PC-3 (cell line): ENCODE measurements at regions not wholly inside any gene's neighbourhood (a gene's known extent, or its start where the extent isn't known, plus 50 kb on each side); places are given as distances from the start of the nearest gene placed in this dataset.

ENCODE experiments used
- ATAC-seq: fragments of 200-7000 bp; cut with Tn5 transposase; 2 replicates; pipeline ENCODE4 v1.9.1; 2020; ENCODE audit warnings: mild to moderate bottlenecking, moderate library complexity
- BruUV-seq: library from RNA; stranded (reverse); fragments of 400-500 nt; replicated peaks from 2 replicates; lab custom pipeline; 2021; lab: Mats Ljungman, UMichigan
- CTCF ChIA-PET: fragments of 300-600 bp; sonication (Branson Sonifier 250); formaldehyde crosslinking; loops from one replicate; lab custom pipeline; 2022; ENCODE audit warnings: antibody characterized with exemption; lab: Charles Lee
- POLR2A ChIA-PET: fragments of 300-600 bp; sonication (Branson Sonifier 250); formaldehyde crosslinking; loops from one replicate; lab custom pipeline; 2022; ENCODE audit warnings: antibody characterized with exemption; ENCODE audit not compliant: unreplicated experiment; lab: Charles Lee
- DNase-seq: peaks from one replicate; pipeline ENCODE4 v3.0.0-alpha.2; 2015
- H2AFZ ChIP-seq: fragments of 300-600 bp; sonication (generic); 2 replicates; pipeline ENCODE4 v1.6.0; 2016; ENCODE audit warnings: antibody characterized with exemption, low read length
- H3F3A ChIP-seq: fragments of 300-600 bp; sonication (generic); one replicate; pipeline ENCODE4 v1.6.0; 2017; ENCODE audit warnings: antibody characterized with exemption, low read length, control low read depth, mild to moderate bottlenecking; ENCODE audit not compliant: unreplicated experiment
- H3K27ac ChIP-seq: fragments of 300-600 bp; sonication (generic); 2 replicates; pipeline ENCODE4 v1.5.1; 2016; ENCODE audit warnings: mild to moderate bottlenecking, low read length
- H3K27me3 ChIP-seq: fragments of 300-600 bp; sonication (generic); 2 replicates; pipeline ENCODE4 v1.6.1; 2016; ENCODE audit warnings: low read length, mixed read lengths
- H3K36me3 ChIP-seq: fragments of 300-600 bp; sonication (generic); 2 replicates; pipeline ENCODE4 v1.6.1; 2016; ENCODE audit warnings: low read depth, mixed run types, low read length, mixed read lengths
- H3K4me1 ChIP-seq: fragments of 300-600 bp; sonication (generic); 2 replicates; pipeline ENCODE4 v1.5.1; 2016; ENCODE audit warnings: low read length; ENCODE audit not compliant: insufficient read depth
- H3K4me2 ChIP-seq: fragments of 300-600 bp; sonication (generic); 2 replicates; pipeline ENCODE4 v1.6.0; 2016; ENCODE audit warnings: low read length
- H3K4me3 ChIP-seq: fragments of 300-600 bp; sonication (generic); 2 replicates; pipeline ENCODE4 v1.5.1; 2016; ENCODE audit warnings: mild to moderate bottlenecking, low read length, mixed read lengths
- H3K79me2 ChIP-seq: fragments of 300-600 bp; sonication (generic); 2 replicates; pipeline ENCODE4 v1.6.1; 2017; ENCODE audit warnings: low read length, mixed read lengths
- H3K9ac ChIP-seq: fragments of 300-600 bp; sonication (generic); 2 replicates; pipeline ENCODE4 v1.6.0; 2016; ENCODE audit warnings: mild to moderate bottlenecking, low read length
- H3K9me2 ChIP-seq: fragments of 300-600 bp; sonication (generic); replicated peaks from 2 replicates; pipeline ENCODE4 v1.6.1; 2016; ENCODE audit warnings: mixed run types, low read length, mixed read lengths
- H3K9me3 ChIP-seq: fragments of 300-600 bp; sonication (generic); 2 replicates; pipeline ENCODE4 v1.6.1; 2016; ENCODE audit warnings: low read length, mixed read lengths
- H4K20me1 ChIP-seq: fragments of 300-600 bp; sonication (generic); 2 replicates; pipeline ENCODE4 v1.6.1; 2016; ENCODE audit warnings: low read length, mixed read lengths
- CTCF ChIP-seq: fragments of 300-600 bp; sonication (generic); conservative IDR thresholded peaks from 2 replicates; pipeline ENCODE4 v1.5.1; 2017; ENCODE audit warnings: antibody characterized with exemption, low read depth, mild to moderate bottlenecking, low read length
- EZH2 ChIP-seq: fragments of 300-600 bp; sonication (generic); IDR thresholded peaks from one replicate; pipeline ENCODE4 v1.6.1; 2017; ENCODE audit warnings: antibody characterized with exemption, mild to moderate bottlenecking, low read length; ENCODE audit not compliant: unreplicated experiment
- EZH2phosphoT487 ChIP-seq: fragments of 300-600 bp; sonication (generic); IDR thresholded peaks from 2 replicates; pipeline ENCODE4 v1.6.1; 2018; ENCODE audit warnings: mild to moderate bottlenecking, antibody characterized with exemption, low read length, borderline replicate concordance
- intact Hi-C: fragments of 100-400 bp; cut with micrococcal nuclease; formaldehyde crosslinking; loops from 2 replicates; pipeline ENCODE4 v1.9.0; 2023

GRCh38 chr15:39392469-39393047 lies 188.3 kb upstream of the THBS1 start:
- no peaks in the 10 kb centered on the region for H3K9me2 ChIP-seq
- H3K4me3 ChIP-seq, result no peak overlapping the region
- intact Hi-C loops, result no loop called here
- no peaks in the 10 kb centered on the region for H3K36me3 ChIP-seq
- H3K27me3 ChIP-seq, result no peaks in the 10 kb centered on the region
- DNase-seq, result no peak
- ATAC-seq, result no peak
- H4K20me1 ChIP-seq, result no peaks in the 10 kb centered on the region
- TF ChIP-seq CTCF, result no peak
- no peak for TF ChIP-seq EZH2phosphoT487
- TF ChIP-seq EZH2, result no peak
- CTCF ChIA-PET, result no interaction called here
- peaks cover 11% of the 10 kb centered on the region for H3K4me1 ChIP-seq
- no peak overlapping the region for H2AFZ ChIP-seq
- H3K79me2 ChIP-seq, result no peaks in the 10 kb centered on the region
- H3K9ac ChIP-seq, result no peak overlapping the region
- POLR2A ChIA-PET, result no interaction called here
- BruUV-seq, result no TSS peak
- H3F3A ChIP-seq, result no peaks in the 10 kb centered on the region
- H3K9me3 ChIP-seq, result no peaks in the 10 kb centered on the region
- no peak overlapping the region for H3K4me2 ChIP-seq
- H3K27ac ChIP-seq, result no peak overlapping the region

GRCh38 chr15:39393575-39394335 lies 187.1 kb upstream of the THBS1 start:
- Histone ChIP-seq H3K9me2 (no peaks in the 10 kb centered on the region), H3K9ac (no peak overlapping the region), H3K27me3 (no peaks in the 10 kb centered on the region), H3K9me3 (no peaks in the 10 kb centered on the region), H4K20me1 (no peaks in the 10 kb centered on the region), H3F3A (no peaks in the 10 kb centered on the region), H3K4me2 (0 out of 2 replicates have a peak overlapping the region, but pooled peaks have one; percentile 5), H3K4me1 (peaks cover 11% of the 10 kb centered on the region), H2AFZ (no peak overlapping the region), H3K79me2 (no peaks in the 10 kb centered on the region), H3K27ac (no peak overlapping the region), H3K4me3 (no peak overlapping the region), H3K36me3 (no peaks in the 10 kb centered on the region)
- ChIA-PET CTCF (interaction anchor here (1.1 kb wide), 1 partner anchor 221 kb away, joined by 3 read pairs; no protein-coding TSS in a partner anchor), POLR2A (interaction anchor here (0.5 kb wide), 2 partner anchors 178 to 514 kb away, joined by 3 read pairs; no protein-coding TSS in a partner anchor)
- BruUV-seq, result no TSS peak
- no peak for TF ChIP-seq EZH2phosphoT487
- TF ChIP-seq EZH2, result no peak
- TF ChIP-seq CTCF, result no peak
- DNase-seq, result peak; percentile 16
- intact Hi-C loops, result no loop called here
- peak; percentile 35 for ATAC-seq

- DNase-seq (peak; percentile 33), ATAC-seq (peak; percentile 11; the same call in 1 of the 2 replicates)
- no peak overlapping the region for H3K4me2 ChIP-seq
- no peaks in the 10 kb centered on the region for H4K20me1 ChIP-seq
- H2AFZ ChIP-seq, result no peak overlapping the region
- no peaks in the 10 kb centered on the region for H3F3A ChIP-seq
- CTCF ChIA-PET, result no interaction called here
- no peak overlapping the region for H3K9ac ChIP-seq
- peaks cover 11% of the 10 kb centered on the region for H3K4me1 ChIP-seq
- no peak overlapping the region for H3K27ac ChIP-seq
- no peak overlapping the region for H3K4me3 ChIP-seq
- H3K27me3 ChIP-seq, result no peaks in the 10 kb centered on the region
- no peaks in the 10 kb centered on the region for H3K79me2 ChIP-seq
- intact Hi-C loops, result no loop called here
- POLR2A ChIA-PET, result no interaction called here
- no TSS peak for BruUV-seq
- no peaks in the 10 kb centered on the region for H3K9me2 ChIP-seq
- TF ChIP-seq EZH2phosphoT487 (no peak), EZH2 (no peak), CTCF (no peak)
- no peaks in the 10 kb centered on the region for H3K36me3 ChIP-seq
- H3K9me3 ChIP-seq, result no peaks in the 10 kb centered on the region
These were observed 186.4 kb upstream of the THBS1 start for GRCh38 chr15:39394496-39394895.
